Choroid plexus epithelial cell (primary cell): ENCODE measurements at regions not wholly inside any gene's neighbourhood (a gene's known extent, or its start where the extent isn't known, plus 50 kb on each side); places are given as distances from the start of the nearest gene placed in this dataset.

Experiments used
- DNase-seq: peaks from one replicate; pipeline ENCODE4 v3.0.0-alpha.2; 2010; ENCODE audit warnings: low read depth
- H3K4me3 ChIP-seq: 2 replicates; pipeline ENCODE4 v1.5.1; 2011; ENCODE audit warnings: low read depth, mild to moderate bottlenecking, control low read depth, low read length, moderate library complexity
- TF ChIP-seq, protein P1 (sequence below): conservative IDR thresholded peaks from 2 replicates; pipeline ENCODE4 v1.5.1; 2011; ENCODE audit warnings: low read depth, mild to moderate bottlenecking, control low read depth, inconsistent platforms, low read length, moderate library complexity

DNA sequence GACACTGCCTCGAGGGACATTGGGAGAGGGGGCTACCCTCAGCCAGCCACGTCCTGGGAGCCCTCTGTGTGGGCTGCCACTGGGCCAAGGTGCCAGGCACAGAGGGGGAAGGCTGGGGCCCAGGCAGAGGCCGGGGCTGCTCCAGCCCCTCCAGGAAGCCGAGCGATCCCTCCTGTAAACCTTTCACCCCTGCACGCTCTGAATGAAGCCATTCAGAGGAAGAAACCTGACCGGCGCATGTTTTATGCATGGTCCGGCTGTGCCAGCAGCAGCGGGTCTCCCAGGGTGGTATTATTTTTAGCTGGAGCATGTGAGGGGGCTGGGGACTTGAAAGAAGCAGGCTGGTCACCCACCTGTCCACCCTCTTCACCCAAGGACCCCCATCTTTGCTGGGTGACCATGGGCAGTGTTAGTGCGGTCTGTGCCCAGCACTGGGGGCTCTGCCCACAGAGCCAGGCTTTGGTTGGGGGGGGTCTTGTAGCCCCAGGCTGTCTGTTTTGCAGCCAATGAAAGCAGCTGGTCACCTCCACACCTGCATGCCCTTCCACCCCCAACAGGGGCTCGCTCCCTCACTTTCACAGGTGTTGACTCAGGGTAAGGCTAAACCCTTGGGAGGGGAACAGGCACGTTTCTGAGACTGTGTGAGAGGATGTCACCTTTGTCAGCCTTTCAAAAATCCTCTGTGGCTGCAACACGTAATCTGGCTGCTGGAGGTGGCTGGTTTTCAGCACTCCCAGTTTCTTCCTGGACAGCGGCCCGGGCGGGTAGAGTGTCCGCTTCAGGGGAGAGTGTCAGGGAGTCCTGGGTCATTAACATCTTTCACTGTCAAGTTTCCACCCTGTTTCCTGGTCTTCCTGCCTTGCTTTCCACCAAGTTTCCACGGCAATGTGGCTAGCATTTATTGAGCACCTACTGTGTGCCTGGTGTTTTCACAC, 77.1 kb upstream of the BRD7 start:
- DNase-seq: no peak
- no peak overlapping the region for H3K4me3 ChIP-seq
- TF ChIP-seq, protein P1, sequence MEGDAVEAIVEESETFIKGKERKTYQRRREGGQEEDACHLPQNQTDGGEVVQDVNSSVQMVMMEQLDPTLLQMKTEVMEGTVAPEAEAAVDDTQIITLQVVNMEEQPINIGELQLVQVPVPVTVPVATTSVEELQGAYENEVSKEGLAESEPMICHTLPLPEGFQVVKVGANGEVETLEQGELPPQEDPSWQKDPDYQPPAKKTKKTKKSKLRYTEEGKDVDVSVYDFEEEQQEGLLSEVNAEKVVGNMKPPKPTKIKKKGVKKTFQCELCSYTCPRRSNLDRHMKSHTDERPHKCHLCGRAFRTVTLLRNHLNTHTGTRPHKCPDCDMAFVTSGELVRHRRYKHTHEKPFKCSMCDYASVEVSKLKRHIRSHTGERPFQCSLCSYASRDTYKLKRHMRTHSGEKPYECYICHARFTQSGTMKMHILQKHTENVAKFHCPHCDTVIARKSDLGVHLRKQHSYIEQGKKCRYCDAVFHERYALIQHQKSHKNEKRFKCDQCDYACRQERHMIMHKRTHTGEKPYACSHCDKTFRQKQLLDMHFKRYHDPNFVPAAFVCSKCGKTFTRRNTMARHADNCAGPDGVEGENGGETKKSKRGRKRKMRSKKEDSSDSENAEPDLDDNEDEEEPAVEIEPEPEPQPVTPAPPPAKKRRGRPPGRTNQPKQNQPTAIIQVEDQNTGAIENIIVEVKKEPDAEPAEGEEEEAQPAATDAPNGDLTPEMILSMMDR: no peak

DNA sequence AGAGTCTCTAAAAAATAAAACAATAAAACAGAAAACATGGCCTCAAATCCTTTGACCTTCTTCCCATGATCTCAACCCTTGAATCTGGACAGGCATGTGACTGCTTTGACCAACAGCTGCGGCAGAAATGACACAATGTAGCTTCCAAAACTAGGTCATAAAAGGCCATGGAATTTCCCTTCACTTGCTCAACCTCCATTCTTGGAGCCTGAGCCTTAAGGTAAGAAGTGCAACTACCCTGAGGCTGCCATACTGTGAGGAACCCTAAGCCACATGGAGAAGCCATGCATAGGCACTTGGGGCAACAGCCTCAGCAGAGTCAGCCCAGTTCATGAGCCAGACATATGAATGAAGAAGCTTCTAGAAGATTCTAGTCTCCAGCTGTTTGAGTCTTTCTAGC, 75.7 kb upstream of the BRD7 start:
- DNase-seq: no peak
- H3K4me3 ChIP-seq: no peak overlapping the region
- TF ChIP-seq, protein P1: no peak

- no peak overlapping the region for H3K4me3 ChIP-seq
- TF ChIP-seq, protein P1: no peak
- DNase-seq: no peak
Measured at GRCh38 chr16:50442221-50442620, 73.4 kb upstream of the BRD7 start.

DNA sequence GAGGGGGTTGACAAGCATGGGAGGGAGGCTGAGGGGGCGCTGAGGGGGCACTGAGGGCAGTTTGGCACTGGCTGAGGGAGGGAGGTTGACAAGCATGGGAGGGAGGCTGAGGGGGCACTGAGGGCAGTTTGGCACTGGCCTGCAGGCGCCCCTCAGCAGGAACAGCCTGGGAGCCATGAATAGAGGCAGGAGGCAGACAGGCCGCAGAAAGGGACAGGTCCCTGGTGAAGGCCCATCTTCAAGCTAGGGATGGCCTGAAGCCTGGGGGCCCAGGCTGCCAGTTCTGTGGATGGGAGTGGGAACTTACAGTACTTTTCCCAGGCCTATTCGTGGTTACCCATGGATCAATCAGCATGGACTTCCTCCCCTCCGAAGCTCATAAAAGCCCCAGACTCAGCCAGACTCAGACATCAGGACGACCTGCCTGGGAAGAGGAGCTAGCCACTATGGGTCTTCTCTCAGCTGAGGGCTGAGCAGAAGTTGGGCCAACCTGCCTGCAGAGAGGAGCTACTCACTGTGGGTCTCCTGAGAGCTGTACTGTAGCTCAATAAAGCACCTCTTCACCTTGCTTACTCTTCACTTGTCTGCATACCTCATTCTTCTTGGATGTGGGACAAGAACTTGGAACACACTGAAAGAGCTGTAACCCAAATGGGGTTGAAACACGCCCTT, 72.8 kb upstream of the BRD7 start:
- TF ChIP-seq, protein P1: no peak
- H3K4me3 ChIP-seq: no peak overlapping the region
- no peak for DNase-seq

GRCh38 chr16:50440991-50441390, 72.2 kb upstream of the BRD7 start:
- TF ChIP-seq, protein P1: no peak
- no peak for DNase-seq
- H3K4me3 ChIP-seq: no peak overlapping the region

DNA sequence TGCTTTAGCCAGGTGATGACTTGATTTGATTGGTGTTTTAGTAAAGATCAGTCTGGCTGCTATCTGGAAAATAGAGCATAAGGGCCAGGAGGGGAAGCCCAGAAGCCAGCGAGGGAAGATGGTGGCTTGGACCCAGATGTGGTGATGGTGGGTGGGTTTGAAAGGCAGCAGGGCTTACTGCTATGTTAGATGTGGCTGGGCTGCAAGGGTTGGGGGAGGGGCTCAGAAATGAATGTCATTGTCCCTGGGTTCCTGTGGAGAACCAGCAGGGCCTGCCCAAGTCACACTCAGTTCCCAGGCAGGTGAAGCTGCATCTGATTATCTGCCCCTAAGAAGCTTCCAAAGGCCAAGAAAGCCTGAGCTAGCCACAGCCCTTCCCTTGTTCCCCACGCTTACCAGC, 71.7 kb upstream of the BRD7 start:
- DNase-seq: no peak
- H3K4me3 ChIP-seq: no peak overlapping the region
- TF ChIP-seq, protein P1: no peak
